ENCODE measurements at regions not wholly inside any gene's neighbourhood (a gene's known extent, or its start where the extent isn't known, plus 50 kb on each side); places are given as distances from the start of the nearest gene placed in this dataset.

DNA sequence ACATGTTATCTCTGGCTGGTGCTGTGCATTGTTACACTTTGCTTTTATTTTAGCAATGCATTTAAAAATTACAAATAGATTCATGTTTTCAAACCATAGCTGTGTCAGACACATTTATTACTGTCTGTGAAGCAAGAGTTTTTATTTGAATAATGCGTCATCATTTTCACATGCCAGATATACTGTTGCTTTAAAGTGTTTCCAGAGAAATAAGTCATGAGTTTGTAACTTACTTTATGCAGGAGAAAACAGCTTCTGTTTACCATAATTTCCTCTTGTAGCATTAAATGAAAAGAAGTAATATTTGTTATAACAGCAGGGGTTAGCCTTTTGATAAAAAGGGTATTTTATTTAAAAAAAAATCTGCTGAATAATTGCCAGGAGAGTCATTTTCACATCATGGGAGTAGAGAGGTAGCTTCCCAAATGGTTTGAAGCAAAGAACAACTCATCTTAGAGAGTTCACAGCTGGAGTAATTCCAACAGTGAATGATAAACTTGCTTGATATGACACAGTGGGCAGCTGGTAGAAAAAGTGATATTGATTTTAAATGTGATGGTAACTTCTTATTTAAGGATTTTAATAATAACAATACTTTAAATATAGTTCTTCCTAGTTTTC lies 1274.5 kb upstream of the CRIM1 start:
- DNase-seq, result no peak

DNA sequence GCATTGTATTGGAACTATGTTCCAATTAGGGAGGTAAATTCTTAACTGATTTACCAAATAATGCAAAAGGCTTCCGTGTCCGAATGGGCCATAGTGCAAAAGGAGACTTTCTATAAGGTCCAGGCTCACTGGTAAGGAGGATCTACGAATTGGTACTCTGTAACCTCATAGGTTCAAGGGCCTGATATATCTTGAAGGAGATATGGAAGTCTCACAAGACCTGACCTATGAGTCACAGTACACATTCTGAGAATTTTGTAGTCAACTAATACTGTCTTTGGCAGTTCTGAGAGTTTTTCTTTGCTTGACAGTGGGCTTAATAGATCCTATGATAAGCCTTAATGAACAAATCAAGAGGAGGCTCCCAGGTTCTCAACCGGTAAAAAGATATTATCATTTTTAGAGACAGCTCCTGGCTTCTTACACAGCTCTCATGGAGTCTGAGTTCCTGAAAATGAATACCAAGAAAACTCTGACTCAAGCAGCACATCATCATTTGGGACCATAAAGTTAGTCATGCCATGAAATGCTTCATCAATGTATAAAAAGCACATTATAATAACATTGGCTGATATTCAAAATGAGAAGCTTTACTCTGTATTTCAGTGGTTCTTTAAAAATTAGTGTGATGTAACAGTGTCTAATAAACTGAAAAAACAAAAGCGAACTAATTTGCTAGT lies 1275.2 kb upstream of the CRIM1 start:
- DNase-seq, result no peak

DNA sequence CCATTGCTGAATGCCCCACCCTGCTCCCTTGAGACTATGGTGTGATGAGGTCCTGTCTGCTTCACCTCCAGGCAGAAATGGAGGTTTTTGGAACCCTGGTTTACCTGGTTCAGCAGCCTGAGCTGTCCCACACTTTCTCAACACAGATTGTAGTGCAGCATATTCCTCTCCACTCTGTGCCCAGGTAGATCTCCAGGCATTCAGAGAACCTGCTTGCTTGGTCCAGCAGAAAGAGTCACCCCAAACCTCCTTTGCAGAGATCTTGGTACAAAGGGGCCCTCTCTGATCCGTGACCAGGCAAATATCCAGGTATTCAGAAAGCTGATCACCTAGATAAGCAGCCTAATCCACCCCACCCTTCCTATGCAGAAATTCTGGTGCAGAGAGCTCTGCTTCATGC lies 1288.2 kb upstream of the CRIM1 start:
- DNase-seq, result no peak

DNA sequence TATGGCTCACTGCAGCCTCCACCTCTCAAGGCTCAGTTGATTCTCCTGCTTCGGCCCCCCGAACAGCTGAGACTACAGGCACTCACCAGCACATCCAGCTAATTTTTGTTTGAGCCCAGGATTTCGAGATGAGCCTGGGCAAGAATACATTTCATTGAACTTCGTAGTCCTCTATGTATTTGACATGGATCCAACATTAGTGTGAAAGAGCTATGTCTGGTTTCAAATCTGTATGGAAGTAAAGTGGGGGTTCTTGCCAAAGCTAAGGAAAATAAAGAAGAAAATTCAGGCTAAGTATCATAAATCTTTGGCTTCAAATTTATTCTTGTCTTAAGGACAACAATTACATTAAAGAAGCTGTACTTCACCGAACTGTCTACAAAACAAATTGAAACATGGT lies 1291.7 kb upstream of the CRIM1 start:
- no peak for DNase-seq

DNA sequence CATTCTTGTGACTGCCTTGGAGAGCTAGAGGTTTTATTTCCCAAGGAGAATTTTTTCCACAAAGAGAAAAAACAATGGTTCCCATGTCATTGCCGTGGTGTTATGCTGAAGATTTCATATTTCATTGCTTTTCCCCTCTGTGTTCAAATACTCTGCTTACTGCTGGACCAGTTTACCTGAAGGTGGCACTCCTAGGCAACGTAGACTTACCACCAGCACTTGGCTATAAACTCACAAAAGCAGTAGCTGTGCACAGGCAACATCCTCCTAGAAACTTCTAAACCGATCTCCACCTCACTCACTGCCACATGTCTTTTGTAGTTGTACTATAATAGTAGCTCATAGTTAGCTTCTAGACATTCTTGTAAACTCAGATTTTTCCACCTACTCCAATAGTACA lies 1319.7 kb upstream of the CRIM1 start:
- DNase-seq, result no peak

DNA sequence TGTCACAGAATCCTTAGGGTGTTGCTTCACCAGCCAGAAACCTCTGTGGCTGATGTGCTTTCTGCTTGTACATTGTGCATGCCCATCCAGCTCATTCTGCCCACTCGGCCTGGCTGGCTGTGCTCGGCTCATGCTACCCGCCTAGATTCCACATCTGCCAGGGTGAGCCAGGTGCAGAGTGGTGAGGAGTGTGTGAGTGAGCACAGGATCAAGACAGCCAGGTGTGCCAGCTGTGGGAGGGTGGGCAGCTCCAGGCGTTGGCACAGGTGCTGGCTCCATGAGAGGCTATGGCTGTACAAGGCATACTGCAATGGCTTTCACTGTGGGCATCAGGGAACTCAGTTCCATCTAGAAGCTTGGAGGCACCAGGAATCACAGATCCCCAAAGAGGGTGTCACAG lies 1321.8 kb upstream of the CRIM1 start:
- DNase-seq, result no peak

DNA sequence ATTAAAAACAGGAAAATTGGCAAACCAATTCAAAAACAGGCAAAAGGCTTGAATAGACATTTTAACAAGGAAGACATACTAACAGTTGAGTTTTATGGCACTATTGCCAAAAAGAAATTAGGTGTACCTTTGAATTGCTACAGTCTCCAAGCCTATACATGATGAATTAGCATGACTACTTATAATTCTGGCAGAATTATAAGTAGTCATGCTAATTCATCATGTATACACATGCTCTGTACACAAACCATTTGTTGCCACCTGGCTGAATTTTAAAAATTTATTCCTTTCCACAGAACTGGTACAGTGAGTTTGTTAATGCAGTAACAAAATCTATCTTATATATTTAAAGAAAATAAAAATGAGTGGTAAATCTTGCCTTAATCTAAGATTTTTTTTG lies 1332.0 kb upstream of the CRIM1 start:
- DNase-seq, result no peak

DNA sequence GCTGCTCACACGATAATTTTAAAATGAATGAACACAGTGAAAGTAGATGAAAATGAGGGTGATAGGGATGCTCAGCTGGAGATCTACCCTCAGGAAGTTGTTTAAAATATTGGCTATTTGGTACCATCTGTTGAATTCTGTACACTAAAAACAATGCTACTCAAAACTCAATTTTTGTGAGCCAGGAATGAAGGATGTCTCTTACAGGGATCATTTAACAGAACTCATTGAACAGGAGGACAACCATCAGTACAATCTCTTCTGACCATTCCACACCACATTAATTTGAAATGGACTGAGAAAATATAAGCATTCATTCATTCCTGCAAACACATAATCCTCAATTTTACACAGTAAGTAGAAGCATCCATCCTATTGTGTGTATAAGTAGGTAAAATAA lies 1355.1 kb upstream of the CRIM1 start:
- no peak for DNase-seq

DNA sequence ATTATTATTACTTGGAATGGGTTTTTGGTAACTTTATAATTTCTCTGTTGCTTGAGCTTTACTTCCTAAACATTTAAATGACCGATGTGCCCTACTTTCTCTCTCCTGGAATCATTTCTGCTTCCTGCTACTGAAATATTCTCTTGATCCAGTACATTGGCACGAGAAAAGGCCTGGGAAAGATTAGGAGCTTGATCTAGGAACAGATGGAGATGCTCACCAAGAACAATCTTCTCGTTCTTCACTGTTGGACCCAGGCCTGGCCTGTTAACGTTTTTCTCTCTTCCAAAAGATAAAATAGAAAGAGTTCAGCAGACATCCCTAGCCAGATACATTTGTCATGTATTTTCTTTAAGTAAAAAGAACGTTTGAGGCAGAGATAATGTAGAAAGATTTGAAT lies 1356.8 kb upstream of the CRIM1 start:
- DNase-seq, result no peak

DNA sequence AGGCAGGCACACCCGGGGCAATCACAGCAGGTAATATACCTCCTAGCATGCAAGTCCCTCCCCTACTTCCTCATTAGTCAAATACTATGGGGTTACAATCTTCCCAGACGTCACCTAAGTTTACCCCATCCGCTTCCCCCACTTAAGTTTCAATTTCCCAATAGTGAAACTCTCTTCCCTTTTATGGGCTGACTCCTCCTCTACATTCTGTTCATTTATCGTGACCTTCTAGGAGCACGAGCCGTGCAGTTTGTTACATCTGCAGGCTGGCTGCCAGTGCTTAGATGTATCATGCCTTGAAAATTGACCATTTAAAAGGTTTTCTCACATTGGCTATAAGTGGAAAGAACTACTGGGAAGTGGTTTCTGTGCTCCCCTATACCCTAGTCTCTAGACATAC lies 1357.8 kb upstream of the CRIM1 start:
- DNase-seq, result peak; percentile 73

DNA sequence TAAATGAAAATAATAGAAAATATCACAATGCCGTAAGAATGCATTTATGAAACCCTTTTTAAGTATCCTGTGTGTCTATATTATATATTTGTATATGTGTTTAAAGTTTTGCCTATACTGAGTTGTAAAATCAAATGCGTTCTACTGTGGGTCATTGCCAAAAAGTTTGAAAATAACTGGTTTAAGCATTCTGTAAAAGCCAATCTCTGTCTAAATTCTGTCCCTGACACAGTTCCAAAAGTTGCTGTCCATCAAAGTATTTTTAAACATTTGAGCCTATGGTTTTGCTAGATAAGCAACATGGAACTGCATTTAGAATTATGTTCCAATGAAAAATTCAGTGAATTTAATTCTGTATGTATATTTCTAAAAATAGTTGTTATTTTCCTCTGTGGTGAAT lies 1360.4 kb upstream of the CRIM1 start:
- no peak for DNase-seq

DNA sequence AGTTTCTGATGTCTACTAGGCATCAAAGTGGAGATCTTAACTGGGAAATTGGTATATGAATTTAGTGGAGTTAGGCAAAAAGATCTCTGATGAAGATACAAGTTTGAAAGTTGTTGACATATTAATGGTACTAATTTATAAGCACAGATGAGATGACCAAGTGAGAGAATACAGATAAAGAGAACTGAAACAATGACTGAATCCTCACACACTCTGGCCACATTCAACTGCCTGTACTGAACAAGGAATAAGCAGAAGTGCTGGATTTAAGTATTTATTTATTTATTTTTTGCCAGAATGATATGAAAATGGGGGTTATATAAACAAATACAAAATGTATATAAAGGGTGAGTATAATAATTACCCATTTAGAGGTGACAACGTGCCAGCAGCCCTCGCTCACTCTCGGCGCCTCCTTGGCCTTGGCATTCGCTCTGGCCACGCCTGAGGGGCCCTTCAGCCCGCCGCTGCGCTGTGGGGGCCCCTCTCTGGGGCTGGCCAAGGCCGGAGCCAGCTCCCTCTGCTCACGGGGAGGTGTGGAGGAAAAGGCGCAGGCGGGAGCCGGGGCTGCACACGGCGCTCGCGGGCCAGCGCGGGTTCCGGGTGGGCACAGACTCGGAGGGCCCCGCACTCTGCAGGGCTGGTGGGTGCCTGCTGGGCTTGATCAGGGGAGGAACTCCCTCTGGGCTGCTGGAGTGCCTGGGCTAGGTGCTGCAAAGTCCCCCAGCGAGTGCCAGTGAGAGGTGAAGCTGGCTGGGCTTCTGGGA lies 1363.9 kb upstream of the CRIM1 start:
- no peak for DNase-seq

DNA sequence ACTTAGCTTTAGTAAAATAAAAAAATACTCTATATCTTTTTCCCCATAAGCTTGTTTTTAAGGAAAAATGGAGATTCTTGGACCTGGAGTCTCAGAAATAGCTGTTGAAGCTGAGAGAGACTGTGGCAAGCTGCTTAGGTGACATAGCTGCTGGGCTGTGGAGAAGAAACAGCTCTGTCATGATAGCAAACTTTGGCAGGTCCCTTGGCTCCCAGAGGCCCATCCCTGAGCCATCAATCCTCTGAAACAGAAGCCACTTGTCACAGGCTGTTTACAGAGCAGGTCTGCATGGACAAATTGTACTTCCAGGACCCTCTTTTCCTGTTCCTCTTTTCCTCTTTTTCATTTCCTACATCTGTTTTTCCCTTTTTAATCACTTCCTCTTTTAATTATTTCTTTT lies 1370.1 kb upstream of the CRIM1 start:
- DNase-seq, result no peak

DNA sequence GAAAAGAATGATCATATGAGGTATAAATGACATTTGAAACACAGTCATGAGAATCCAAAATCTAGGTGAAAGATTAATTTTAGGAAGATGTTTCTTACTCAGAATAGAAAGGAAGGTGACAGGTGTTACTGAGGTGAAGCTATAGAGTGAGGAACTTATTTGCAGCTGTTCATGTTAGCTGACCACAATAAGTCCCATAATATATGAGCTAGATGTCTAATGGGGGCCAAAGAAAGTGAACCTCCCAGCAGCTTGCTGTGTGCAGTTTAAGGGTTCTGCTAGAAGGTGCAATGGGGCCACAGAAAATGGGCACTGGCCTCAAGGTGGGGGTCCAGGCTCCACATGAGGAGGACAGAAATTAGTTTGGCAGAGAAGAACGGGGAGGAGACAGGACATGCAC lies 1374.9 kb upstream of the CRIM1 start:
- no peak for DNase-seq

DNA sequence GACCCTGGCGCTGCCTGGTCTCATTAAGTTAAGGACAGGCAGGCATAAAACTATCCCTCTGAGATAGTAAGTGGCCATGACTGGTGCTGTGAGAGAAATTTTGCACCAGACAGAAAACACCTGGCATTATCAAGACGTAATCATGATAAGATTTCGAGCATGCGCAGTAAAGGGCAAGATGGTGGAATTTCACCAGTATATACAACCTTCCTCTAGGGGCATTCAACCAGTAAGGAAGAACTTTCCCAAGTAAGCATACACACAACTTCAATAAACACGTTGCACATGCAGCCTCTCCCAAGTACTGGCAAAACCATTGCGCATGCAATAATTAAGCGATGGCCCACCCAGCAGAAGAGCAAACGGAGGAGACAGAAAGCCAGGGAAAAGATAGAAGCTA lies 1376.4 kb upstream of the CRIM1 start:
- no peak for DNase-seq

DNA sequence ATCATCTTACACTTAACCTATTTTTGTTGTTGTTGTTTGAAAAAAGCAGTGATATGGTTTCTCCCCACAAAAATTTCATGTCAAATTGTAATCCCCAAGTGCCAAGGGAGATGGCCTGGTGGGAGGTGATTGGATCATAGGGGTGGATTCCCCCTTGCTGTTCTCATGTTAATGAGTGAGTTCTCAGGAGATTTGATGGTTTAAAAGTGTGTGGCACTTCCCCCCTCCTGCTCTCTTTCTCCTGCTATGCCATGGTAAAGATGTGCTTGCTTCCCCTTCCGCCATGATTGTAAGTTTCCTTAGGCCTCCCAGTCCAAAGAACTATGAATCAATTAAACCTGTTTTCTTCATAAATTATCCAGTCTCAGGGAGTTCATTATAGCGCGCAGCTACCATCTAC lies 1362.7 kb upstream of the FAM98A start:
- no peak for DNase-seq

DNA sequence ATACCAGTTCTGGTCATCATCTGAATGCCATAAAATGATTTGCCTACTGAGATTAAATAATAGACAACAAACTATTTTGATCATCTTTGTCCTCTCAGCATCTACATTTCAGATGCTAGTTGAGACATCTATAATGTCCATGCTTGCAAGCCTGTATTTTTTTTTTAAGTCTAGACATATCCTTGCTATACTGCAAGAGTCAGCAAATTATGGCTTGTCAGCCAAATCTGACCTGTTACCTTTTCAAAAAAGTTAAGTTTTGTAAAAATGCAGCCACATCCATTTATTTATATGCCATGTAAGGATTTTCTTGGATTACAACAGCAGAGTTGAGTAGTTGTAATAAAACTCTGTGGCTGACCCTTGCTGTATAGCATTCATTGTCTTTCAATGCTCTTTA lies 1355.7 kb upstream of the FAM98A start:
- DNase-seq, result no peak

DNA sequence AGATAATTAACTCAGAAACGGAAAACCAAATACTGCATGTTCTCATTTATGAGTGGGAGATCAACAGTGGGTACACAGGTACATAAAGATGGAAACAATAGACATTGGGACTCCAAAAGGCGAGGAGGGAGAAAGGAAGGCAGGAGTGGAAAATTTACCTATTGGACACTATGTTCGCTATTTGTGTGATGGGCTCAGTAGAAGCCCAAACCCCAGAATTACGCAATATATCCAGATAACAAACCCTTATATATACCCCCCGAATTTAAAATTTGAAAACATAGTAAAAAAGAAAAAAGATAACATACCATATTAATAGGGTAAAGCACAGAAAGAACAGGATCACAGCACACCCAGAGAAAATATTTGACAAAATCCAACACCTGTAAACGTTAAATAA lies 1351.7 kb upstream of the FAM98A start:
- no peak for DNase-seq

DNA sequence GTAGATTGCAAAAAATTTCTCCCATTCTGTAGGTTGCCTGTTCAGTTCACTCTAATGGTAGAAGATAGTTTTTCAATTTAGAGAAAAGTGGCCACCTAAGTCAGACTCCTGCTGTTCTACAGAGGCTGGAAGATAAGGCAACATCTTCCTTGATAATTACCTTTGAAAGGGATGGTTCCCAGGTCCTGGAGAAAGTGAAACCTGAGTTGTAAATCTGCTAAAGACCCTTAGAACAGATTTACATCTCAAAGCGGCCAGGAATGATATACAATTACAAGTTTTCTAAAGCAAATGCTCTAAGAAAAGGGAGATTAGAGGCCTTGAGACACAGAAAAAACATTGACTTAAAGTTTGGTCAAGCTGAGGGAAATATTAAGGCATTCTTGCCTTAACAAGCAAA lies 1350.2 kb upstream of the FAM98A start:
- DNase-seq, result no peak

DNA sequence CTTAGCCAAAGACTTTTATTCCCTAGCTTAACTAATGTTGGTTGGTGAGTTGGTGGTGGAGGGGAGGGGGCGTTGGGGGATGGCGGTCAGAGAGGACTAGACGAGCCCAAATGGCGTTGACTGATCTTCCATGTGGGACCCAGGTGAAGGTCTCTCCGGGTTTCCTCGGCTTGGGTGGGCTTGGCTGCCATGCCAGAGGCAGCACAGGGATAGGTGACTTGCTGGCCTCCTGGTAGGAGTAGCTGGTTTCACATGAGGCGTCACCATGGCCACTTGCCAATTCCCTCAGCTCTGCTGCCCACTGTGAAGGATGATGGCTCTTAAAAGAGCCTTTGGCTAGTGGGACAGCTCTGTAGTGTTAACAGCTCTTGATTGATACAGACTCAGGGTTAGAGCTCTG lies 1337.0 kb upstream of the FAM98A start:
- no peak for DNase-seq

DNA sequence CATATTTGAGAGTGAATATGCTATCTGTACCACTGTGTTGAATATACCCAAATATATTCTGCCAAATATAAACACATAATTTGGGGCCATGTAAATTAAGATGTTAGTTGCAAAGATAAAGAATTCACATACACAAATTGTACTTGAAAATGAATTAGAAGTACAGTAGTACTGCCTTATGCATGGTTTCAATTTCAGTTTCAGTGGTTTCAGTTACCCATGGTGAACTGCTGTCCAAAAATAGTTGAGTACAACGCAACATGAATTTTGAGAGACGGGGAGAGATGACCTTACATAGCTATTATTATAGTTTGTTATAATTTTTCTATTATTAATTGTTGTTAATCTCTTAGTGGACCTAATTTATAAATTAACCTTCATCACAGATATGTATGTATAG lies 1313.0 kb upstream of the FAM98A start:
- peak; percentile 56 for DNase-seq

DNA sequence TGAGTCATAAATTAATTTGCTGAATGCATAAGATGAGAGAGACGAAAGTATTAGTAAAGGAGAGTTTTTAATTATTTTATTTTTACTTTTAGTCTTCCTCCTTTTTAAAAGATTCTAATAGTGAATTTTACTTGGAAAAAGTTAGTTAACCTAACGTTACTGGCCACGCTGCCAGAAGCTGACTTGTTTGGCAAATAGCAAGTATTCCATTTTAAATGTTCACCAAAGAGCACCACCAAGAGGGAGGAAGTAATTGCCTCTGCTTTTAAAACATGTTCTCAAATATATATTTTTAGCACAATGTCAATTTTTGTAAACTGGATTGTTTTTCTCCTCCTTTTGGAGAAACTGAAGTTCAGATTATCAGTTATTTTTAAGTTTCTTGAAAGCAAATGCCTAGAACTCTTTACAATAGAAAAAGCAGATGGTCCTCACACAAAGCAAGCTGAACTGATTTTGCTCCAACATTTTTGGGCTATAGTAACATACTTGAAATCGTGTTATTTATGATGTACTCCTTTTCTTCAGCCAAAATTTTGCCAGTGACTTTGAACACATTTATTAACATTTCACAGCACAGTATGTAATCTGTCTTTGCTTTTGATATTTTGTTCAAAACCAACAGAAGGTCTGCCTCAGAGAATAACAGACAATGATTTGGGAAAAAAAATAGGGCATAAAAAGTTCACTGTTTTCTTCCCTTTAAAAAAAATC lies 1311.0 kb upstream of the FAM98A start:
- no peak for DNase-seq

DNA sequence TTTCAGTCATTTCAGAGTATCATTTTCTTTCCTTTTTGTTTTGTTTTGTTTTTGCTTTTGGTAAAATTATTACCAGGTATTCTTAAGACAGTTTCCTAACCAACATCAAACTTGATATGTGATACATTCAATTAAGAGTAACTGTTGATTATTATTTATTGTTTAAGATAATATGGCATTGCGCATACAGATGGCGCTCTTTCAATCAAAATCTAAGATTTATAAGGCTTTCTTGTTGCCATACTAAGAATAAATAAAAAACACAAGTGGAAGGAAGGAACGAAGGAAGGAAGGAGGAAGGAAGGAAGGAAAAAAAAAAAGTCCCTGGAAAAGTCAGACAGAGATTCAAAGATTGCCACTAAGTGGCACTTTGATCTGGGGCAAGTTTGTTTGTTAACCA lies 1308.7 kb upstream of the FAM98A start:
- peak; percentile 6 for DNase-seq

DNA sequence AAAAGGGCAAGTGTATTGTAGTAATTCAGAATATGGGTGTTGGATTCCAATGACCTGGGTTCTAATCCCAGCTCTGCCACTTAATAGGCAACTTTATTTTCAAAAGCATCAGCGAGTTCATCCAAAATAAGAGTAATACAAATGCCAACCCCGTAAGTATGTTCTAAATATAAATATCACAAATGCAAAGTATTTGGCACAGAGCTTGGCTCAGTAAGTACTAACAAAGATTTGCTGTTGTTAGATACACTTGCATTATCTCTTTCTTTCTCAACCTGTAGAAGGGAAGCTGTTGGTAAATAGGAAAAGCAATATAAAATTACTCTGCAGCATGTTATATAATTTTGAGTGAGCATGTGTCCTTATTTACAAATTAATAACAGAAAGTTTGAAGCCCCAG lies 1302.6 kb upstream of the FAM98A start:
- no peak for DNase-seq
